ENCODE measurements at regions not wholly inside any gene's neighbourhood (a gene's known extent, or its start where the extent isn't known, plus 50 kb on each side); places are given as distances from the start of the nearest gene placed in this dataset.
A peak's percentile ranks its signal among the peaks of the same experiment; 100 is the strongest.
"Not testable (repeated sequence)": the region's sequence is repeated elsewhere in the genome, so short reads cannot be mapped to it uniquely, and the experiment has no call there.

- DNase-seq (ENCODE audit: low spot score), result not testable (repeated sequence)
Observed at GRCh38 chr20:55412508-55412907, 592.8 kb downstream of the CBLN4 start.

- no peak for DNase-seq (ENCODE audit: low spot score)
Observed at GRCh38 chr20:55406891-55407290, 598.4 kb downstream of the CBLN4 start.

- peak; percentile 57 for DNase-seq (ENCODE audit: low spot score)
Observed at GRCh38 chr20:55394592-55394991, 610.7 kb downstream of the CBLN4 start.

GRCh38 chr20:55390791-55391190 is 614.5 kb downstream of the CBLN4 start:
- no peak for DNase-seq (ENCODE audit: low spot score)

GRCh38 chr20:55386686-55387085 is 618.6 kb downstream of the CBLN4 start:
- DNase-seq (ENCODE audit: low spot score), result peak; percentile 70

GRCh38 chr20:55375920-55376319 is 629.4 kb downstream of the CBLN4 start:
- no peak for DNase-seq (ENCODE audit: low spot score)

GRCh38 chr20:55365745-55366144 is 639.6 kb downstream of the CBLN4 start:
- DNase-seq (ENCODE audit: low spot score), result no peak

GRCh38 chr20:55360895-55361294 is 644.4 kb downstream of the CBLN4 start:
- DNase-seq (ENCODE audit: low spot score), result no peak

- DNase-seq (ENCODE audit: low spot score), result no peak
Observed at GRCh38 chr20:55354720-55355119, 650.6 kb downstream of the CBLN4 start.

- DNase-seq (ENCODE audit: low spot score), result no peak
Observed at GRCh38 chr20:55353206-55353605, 652.1 kb downstream of the CBLN4 start.

GRCh38 chr20:55348223-55348622 is 657.1 kb downstream of the CBLN4 start:
- DNase-seq (ENCODE audit: low spot score), result no peak

GRCh38 chr20:55342822-55343221 is 662.5 kb downstream of the CBLN4 start:
- no peak for DNase-seq (ENCODE audit: low spot score)

GRCh38 chr20:55333798-55334197 is 671.5 kb downstream of the CBLN4 start:
- DNase-seq (ENCODE audit: low spot score), result peak; percentile 10

- DNase-seq (ENCODE audit: low spot score), result no peak
Observed at GRCh38 chr20:55329108-55329507, 676.2 kb downstream of the CBLN4 start.

- no peak for DNase-seq (ENCODE audit: low spot score)
Observed at GRCh38 chr20:55322745-55323144, 682.6 kb downstream of the CBLN4 start.

- no peak for DNase-seq (ENCODE audit: low spot score)
Observed at GRCh38 chr20:55316753-55317152, 688.6 kb downstream of the CBLN4 start.

- not testable (repeated sequence) for DNase-seq (ENCODE audit: low spot score)
Observed at GRCh38 chr20:55310844-55311243, 694.5 kb downstream of the CBLN4 start.

- no peak for DNase-seq (ENCODE audit: low spot score)
Observed at GRCh38 chr20:55291261-55291660, 714.1 kb downstream of the CBLN4 start.

GRCh38 chr20:55283889-55284288 is 721.4 kb downstream of the CBLN4 start:
- DNase-seq (ENCODE audit: low spot score), result no peak

GRCh38 chr20:55273149-55273548 is 732.2 kb downstream of the CBLN4 start:
- DNase-seq (ENCODE audit: low spot score), result no peak

GRCh38 chr20:55271371-55271770 is 733.9 kb downstream of the CBLN4 start:
- no peak for DNase-seq (ENCODE audit: low spot score)

- peak; percentile 56 for DNase-seq (ENCODE audit: low spot score)
Observed at GRCh38 chr20:55269913-55270312, 735.4 kb downstream of the CBLN4 start.

- no peak for DNase-seq (ENCODE audit: low spot score)
Observed at GRCh38 chr20:55266361-55266760, 739.0 kb downstream of the CBLN4 start.

- DNase-seq (ENCODE audit: low spot score), result peak; percentile 56
Observed at GRCh38 chr20:55264703-55265239, 740.5 kb downstream of the CBLN4 start.

- no peak for DNase-seq (ENCODE audit: low spot score)
Observed at GRCh38 chr20:55258559-55258958, 746.8 kb downstream of the CBLN4 start.
